Globus pallidus (tissue), 1 donor: ENCODE measurements at regions not wholly inside any gene's neighbourhood (a gene's known extent, or its start where the extent isn't known, plus 50 kb on each side); places are given as distances from the start of the nearest gene placed in this dataset.

Source experiments
- DNase-seq: peaks from one replicate; pipeline ENCODE4 v3.0.0-alpha.2; 2015; ENCODE audit warnings: low spot score

DNA sequence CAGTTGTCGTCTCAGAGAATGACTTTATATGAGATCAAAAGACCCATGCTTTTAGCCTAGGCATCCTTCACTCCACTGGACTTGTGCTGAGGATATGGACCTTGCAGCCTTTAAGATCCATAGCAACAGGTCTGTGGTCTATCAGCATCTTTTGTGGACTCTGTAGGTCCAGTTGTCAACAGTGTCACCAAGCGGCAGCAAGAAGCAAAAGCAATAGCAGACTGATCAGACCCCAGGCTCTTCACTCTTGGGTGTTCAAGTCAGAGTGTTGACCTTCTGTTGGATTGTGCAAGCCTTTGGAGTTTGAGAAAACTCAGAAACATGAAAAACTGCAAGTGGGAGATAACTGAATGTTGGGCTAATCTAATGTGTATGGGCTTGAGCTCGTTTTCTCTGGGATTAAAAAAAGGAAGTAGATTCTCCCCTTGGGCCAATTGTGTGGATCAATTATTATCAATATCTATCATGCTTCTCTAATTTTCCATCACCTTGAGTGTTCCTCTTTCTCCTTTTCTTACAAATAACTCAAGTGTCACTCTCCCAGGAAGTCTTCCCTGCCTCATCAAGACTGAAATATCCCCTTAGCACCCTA lies 144.2 kb downstream of the LYPLAL1 start:
- no peak for DNase-seq

DNA sequence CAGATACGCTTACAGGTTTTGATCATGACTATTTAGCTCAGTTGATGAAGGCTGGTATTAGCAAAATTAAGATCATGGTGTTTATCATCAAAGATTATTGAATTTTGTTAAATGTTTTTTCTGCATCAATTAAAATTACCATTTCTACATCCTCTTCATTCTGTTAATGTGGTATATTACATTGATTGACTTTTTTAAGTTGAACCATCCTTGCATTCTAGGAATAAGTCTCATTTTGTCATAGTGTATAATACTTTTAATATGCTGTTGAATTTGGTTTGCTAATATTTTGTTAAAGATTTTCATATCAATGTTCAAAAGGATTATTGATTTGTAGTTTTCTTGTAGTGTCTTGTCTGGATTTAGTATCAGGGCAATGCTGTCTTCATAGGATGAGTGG lies 142.4 kb downstream of the LYPLAL1 start:
- no peak for DNase-seq

DNA sequence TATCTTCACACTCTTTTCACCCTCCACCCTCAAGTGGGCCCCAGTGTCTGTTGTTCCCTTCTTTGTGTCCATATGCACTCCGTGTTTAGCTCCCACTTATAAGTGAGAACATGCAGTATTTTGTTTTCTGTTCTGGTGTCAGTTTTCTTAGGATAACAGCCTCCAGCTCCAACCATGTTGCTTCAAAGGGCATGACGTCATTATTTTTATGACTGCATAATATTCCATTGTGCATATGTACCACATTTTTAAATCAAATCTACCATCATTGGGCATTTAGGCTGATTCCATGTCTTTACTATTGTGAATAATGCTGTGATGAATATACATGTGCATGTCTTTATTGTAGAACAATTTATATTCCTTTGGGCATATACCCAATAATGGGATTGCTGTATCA lies 140.3 kb downstream of the LYPLAL1 start:
- no peak for DNase-seq

DNA sequence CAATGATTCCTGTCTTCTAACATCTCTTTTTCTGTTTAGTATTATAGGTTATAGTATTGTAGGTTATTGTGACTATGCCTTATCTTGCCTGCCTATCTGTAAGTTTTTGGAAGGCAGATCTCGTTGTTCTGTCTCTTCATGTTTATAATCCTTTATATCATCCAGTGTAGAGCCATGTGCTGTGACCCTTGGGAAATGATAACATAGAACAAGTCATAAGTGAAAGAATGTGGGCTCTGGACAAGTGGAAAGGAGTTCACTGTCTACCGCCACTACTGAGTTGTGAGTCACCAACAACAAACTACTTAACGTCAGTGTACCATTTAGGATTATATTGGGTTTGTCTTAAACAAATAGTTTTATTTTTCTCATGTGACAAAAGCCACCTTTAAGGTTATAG lies 139.3 kb downstream of the LYPLAL1 start:
- DNase-seq = no peak

DNA sequence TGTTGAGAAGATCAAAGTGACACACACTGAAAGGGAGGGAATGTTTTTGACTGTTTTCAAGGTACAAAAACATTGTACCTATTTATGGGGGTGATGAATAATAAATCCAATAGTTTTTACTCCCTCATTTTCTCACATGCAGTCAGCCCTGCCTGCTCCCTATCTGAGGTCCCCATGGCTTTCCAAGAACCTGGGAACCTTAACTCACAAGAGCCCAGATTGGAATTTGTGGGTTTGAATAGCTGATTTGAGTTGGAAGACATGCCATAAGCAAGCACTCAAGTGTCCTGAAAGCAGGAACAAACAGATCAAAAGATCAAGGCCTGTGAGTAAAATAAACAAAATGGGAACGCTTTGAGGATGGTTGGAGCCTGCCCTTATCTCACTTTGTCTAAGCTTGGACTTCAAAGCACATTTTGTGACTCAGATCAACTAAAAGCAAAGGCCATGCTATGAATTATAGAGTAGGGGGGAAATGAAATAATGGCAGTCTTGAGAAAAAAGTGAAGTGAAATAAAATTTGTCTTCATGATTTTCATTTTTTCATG lies 136.6 kb downstream of the LYPLAL1 start:
- DNase-seq = no peak

DNA sequence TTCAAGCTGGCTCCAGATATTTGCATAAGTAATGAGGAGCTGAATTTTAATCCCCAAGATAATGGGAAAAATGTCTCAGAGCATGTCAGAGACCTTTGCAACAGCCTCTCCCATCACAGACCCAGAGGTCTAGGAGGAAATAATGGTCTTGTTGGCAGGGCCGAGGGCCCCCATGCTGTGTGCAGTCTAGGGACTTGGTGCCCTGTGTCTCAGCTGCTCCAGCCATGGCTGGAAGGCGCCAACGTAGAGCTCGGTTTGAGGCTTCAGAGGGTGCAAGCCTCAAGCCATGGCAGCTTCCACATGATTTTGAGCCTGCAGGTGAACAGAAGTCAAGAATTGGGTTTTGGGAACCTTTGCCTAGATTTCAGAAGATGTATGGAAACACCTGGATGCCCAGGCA lies 134.7 kb downstream of the LYPLAL1 start:
- no peak for DNase-seq

DNA sequence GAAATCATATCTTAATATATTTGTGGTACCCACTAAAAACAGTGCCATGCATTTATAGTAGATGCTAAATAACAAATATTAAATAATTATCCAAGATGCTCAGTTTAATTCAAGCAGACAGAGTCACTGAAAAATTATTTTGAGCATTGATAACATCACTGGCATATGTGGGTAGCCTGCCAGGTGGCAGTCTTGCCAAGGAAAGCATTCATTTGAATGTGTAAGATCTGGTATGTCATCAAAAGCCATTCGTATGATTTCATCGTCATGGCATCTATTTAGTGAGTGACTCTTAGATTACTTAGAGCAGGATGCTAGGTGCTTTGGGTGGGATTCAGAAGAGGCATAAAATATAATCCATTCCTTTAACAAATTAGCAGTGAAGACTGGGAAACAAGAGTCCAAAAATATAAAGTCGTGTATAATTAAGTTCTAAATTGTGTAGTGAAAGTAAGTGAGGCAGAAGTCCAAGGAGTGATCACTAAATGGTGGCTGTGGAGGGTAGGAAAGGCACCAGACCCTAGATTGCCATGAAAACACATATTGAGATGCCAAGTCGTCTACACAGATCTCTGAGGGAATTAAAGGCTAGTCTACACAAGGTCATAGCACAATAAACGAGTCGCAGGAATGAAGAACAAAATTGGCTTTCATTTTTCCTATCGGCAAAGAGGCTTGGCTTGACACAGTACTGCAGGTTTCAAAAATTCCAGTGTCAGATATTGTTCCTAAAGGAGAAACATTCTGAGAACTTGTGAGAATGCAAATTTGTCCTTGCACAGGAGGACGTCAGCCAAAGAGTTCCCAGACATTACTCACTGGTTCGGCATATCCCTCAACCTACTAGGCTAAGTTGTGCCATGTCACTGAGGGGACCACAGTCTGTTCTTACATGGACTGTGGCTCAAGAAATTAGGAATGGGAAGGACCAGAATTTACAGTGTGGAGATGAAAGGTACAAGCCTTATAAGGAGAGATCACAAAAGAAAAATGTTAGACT lies 130.8 kb downstream of the LYPLAL1 start:
- DNase-seq = no peak

DNA sequence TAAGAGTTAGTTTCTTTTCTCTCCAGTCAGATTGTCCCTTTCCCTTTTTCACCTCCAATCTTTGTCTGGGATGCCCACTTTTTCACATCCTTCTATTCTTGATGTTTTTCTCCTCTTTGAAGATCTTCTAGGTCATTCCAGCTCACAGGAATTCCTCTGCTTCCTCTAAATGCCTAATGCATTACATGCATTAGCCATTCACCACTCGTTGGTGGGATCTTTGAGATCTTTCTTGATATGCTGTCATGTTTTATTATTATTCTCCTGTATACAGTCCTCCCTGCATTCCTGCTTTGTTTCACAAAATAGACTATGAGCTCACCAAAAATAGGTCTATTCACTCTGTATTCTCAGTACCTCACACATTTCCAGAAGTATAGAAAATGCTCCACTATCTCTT lies 129.0 kb downstream of the LYPLAL1 start:
- no peak for DNase-seq

DNA sequence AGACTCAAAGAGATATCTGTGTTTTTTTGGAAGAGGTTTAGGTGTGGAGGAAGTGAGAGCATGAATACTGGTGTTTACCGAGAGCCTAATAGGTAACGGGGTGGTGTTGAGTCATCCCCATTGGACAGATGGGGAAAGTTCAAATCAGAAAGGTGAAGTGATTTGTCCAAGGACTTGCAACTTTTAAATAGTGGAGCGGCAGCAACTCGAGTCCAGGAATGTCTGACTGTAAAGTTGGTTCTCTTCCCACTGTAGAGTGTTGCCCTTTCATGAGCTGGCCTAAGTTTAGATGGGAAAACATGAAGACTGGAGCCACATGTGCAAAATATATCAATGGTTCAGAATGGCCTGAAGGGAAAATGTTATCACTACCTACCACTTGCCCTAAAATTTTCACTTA lies 125.7 kb downstream of the LYPLAL1 start:
- no peak for DNase-seq

DNA sequence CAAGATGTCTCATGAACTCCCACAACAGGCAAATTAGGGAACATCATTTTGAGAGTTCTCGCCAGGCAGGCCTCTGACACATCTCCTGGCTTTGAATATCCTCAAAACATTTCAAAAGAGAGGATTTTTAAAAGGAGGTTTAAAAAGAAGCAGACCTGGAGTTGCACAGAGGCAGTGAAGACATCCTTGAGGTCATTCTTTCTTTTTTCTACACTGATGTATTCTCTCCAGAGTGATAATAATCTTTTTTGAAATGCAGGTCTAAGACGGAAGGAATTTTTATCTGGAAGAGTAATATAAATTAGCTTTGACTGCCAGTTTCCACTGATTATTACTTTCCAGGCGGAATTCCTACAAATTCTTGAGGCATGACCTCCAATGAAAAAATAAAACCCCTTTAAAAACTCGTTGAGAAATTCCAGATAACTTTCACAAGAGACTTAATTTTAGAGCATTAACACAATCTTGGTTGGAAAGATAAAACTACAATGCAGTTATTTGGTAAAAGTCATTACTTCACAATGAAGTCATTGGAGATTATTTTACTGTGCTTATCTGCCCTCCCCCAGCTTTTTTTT lies 125.0 kb downstream of the LYPLAL1 start:
- no peak for DNase-seq

DNA sequence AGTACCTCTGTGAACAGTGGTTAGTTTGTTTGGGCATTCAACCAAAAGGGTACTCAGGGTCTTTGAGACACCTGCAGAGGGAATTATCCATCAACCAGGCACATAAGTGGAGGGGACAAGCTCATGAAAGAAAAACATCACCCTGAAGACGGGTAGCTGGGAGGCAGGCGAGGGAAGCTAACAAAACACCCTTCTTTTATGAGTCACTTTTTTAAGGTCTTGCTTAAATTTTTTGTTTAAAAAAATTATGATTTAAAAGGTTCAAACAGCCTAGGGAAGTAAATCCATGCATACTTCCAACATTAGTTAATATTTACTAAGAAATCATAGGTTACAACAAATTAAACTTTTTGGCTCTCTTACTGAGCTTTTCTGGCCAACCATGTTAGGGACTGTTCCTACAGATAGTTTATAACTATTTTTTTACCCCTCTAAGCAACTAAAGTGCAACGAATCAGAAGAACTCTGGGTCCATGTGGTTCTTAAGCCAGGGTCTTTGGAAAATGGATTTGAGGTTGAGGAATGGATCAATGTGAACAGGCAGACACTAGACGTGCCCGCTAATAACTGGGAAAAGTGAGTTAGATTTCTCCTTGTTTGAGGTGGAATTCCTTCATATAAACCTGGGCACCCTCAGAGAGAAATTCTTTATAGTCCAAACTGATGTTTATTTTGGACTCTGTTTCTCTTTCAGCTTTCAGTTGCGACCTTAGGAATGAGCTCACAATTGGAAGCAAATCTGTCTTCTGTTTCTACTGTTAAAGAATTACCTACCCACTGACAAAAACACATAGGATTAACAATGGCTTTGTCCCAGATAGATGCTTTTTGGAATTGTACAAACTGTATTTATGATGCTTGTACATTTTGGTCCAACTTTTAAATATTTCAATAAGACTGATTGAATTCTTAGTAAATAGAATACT lies 123.0 kb downstream of the LYPLAL1 start:
- DNase-seq = no peak

DNA sequence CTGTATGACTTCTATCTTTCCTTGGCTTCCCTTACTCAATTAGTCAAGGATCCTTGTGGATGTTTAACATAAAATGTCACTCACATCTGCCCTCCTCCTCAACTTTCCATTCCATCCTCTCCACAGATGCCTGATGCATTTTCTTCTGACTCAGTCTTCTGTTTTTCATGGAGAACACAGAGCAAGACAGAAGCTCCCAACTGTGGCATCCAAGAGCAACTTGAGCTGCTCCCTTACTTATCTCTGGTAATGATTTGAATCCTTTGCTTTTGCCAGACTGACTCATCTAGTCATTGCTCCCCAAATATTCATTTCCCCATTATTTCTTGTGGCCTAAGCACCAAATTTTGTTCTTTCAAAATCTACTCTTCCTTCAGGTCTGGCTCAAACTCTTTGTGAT lies 120.6 kb downstream of the LYPLAL1 start:
- DNase-seq = no peak

DNA sequence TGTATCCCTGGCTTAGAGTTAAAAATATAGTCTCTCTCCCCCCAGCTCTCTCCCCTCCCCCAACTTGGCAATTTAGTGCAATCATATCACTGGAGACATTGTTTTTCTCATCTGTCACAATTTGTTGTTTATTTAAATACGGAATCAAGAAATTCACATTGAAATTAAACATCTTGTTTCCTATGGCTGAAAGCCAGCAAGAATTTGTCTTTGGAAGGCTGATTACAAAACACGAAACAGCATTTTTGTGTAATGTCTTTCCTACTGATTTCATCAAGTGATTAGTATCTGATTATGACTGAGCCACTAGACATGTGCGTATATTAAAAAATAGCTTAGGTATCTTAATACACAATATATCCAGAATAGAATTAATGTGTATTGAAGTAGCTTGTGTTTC lies 119.7 kb downstream of the LYPLAL1 start:
- no peak for DNase-seq

DNA sequence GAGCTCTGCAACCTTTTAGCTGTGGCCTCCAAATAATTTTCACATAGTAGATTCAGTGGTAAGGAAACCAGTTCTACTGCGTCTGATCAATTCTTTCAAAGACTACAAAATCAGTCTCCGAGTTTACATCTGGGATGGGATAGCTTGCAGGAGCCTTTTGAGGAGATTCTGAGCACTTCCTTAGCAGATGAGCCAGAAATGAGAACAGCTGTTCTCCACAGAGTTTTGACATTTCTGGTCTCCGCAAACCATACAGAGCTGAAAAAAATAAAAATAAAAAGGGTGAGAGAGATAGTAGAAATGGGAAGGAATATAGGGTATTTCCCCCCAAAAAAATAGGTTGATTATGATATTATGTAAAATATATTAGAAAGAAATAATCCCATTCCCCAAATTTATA lies 119.3 kb downstream of the LYPLAL1 start:
- DNase-seq = no peak

DNA sequence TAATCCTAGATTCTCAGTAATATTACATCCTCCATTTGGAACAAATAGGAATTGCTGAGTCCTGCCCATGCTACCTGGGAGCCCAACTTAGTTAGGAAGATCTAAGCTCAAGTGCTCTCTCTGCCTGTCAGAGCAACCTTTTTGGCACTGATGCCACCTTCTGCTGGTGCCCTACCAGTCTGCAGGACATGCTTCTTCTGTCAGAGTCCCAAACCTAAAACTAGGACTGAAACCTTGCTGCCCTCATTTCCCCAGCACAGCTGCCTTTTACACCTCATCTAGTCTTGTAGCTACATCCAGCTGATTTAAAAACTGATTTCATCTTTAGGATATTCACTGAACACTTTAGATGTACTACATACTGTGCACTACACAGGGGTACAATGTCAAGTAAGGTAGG lies 118.7 kb downstream of the LYPLAL1 start:
- no peak for DNase-seq

DNA sequence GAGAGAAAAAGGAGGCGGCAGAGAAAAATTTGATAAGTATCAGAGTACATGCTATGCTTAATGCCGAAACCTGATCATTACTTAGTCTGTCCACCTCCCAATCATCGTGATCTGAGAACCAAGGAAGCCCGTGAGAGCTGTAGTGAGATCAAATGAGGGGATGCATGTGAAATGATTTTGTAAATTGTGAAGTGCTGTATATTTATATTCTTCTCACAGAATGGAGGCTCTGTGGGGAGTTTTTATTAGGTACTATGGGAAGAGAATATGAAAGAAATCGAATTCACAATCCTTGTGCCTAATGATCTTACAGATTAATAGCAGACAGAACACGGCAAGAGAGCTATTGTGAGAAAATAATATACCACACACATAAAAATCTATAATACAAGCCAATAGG lies 115.5 kb downstream of the LYPLAL1 start:
- no peak for DNase-seq

DNA sequence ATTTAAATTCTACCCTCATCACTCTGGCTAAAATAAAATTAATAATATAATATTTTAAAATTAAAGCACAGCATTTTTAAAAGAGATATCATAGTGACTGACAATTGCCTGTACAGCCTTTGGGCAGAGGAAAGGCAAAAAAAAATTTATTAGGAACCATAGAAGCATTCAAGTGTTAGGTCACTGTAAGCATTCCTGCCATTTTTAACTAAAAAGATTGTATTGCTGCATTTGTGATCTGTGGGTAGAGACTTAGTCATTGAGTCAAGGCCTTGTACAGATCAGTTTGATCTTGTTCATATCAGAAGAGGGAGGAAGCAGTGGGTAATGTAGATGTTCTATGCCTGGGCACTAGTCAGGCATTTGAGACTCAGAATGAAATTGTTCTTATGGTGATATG lies 109.9 kb downstream of the LYPLAL1 start:
- no peak for DNase-seq

DNA sequence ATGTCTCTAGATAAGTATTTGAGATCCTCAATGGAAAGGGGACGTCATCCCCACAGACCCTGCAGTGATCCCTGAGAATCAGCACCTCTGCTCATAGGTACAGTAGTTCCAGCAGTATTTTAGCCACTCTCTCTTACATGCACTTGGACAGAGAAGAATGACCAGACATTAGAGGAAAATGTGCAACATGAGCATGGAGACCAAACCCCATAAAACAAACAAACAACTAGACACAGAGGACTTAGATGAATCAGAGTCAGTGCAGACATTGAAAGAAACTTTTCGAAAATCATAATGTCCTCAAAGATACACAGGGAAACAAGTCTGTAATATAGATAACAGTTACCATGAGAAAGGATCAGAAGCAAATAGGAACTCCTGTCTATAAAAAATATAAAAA lies 108.2 kb downstream of the LYPLAL1 start:
- DNase-seq = no peak

DNA sequence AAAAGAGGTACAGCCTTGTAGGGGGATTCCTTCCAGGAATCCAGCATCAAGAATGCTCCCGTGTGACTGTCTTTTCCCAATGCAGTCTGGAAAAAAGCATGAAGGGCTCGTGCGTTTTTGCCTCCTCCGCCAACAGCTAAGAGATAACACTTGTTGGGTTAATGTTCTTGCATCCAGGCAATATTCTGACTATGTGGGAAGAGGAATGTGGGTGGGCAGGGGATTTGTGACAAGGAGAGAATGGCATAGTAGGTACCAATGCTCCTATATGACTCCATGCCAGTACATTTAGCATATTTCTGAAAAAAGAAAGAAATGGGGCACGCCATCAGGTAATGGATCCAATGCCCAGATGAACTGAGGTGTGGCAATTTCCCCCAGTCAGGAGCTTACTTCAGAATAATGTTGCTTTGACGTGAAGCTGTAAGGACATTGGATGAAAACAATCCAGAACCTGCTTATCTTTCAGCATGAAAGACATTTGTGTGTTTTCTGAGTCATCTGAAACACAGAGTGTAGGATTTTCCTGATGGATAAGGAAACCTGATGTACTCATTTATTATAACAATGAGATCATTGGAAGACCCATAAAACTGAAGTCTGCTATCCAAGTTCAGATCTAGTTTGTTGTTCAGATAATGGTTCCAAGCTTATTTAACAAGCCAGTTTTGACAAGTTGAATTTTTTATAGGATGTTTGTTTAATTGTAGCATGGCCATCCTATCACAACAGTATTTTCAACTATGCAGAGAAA lies 105.5 kb downstream of the LYPLAL1 start:
- no peak for DNase-seq

DNA sequence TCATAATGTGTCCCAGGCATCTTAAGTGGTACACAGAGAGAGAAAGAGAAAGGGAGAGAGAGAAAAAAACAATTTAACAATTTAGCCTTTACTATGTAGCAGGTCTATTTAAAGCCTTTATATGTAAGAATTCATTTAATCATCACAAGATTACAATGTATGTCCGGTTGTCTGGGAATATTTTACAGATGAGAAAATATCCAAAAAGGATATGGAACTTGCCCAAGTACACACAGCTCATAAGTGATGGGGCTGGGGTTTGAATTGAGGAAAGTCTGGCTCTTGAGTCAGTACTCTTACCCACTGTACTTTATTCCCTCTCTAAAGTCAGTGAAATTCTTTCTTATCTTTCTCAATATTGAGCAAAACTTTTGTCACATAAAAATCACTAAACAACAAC lies 104.6 kb downstream of the LYPLAL1 start:
- no peak for DNase-seq
